ENCODE measurements at regions not wholly inside any gene's neighbourhood (a gene's known extent, or its start where the extent isn't known, plus 50 kb on each side); places are given as distances from the start of the nearest gene placed in this dataset.

DNA sequence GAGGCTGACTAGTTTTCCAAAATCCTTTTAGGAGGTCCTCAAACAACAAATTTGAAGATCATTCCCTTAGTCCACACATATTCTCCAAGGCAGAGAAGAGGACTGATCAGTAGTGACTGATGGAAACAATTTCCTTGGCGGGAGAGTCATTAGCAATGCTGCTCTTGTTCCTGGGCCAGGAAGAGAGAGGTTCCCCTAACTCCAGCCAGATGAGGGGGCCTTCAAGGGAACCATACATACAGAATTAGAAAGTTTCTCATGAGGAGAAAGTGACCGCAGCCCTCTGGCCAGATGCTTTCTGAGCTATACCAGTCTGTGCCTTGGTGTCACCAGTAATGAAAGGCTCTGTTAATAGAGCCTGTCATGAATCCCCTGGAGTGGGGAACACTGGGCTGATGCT lies 539.4 kb downstream of the BNC2 start:
- intact Hi-C loops (cut with micrococcal nuclease), result no loop called here

GRCh38 chr9:16331527-16331926 lies 538.9 kb downstream of the BNC2 start:
- intact Hi-C loops (cut with micrococcal nuclease), result no loop called here

GRCh38 chr9:16333691-16334090 lies 536.8 kb downstream of the BNC2 start:
- intact Hi-C loops (cut with micrococcal nuclease), result no loop called here

DNA sequence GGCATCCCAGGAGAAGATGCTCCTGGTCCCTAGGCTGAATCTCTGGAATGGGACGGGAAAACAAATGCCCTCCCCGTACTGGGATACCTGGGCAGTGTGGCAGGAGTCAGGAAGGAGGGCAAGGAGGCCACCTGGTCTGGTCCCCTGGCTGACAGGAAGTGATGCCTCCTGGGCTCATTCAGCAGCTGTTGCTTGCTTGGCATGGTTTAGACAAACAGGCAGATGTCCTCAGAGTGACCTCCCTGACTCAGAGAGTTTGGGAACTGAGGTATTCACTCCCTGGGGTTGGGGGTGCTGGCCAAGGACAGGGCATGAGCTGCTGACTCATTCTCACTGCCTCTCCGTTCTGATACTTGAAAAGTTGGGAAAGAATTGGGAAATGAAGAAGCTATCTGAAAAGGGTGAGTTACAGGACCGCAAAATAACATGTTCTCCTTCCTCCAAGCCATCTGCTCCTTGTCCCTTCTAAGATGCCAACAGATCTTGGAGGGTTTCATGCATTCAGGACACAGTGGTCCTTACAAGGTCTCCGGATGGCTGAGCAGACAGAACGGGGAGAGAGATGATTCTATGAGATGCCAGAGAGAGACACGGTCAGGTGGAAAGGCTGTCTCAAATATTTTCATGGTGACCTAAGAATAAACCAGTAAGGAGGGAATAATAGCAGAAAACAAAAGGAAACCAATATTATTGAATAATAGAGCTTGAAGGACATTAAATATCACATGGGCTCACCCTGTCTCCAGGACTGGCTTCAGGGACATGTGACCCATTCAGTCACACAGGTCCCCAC lies 534.5 kb downstream of the BNC2 start:
- intact Hi-C loops (cut with micrococcal nuclease), result no loop called here

DNA sequence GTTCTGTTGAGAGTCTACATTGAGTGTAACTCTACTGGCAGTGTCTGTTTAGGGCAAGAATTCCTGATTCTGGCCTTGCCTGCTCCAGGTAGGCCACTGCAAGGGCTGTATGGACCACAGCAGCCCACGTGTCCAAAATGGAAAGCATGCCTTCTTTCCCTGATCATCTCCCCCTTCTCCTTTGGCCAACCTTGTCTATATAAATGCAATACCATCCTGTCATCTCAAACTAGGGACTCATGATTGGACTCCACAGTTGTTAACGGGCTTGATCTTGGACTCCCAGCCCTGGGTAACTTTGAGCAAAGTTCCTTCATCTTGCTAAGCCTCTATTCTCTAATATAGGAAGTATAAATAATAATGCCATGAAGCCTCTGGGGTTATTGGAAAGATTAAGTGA lies 533.6 kb downstream of the BNC2 start:
- intact Hi-C loops (cut with micrococcal nuclease), result no loop called here

DNA sequence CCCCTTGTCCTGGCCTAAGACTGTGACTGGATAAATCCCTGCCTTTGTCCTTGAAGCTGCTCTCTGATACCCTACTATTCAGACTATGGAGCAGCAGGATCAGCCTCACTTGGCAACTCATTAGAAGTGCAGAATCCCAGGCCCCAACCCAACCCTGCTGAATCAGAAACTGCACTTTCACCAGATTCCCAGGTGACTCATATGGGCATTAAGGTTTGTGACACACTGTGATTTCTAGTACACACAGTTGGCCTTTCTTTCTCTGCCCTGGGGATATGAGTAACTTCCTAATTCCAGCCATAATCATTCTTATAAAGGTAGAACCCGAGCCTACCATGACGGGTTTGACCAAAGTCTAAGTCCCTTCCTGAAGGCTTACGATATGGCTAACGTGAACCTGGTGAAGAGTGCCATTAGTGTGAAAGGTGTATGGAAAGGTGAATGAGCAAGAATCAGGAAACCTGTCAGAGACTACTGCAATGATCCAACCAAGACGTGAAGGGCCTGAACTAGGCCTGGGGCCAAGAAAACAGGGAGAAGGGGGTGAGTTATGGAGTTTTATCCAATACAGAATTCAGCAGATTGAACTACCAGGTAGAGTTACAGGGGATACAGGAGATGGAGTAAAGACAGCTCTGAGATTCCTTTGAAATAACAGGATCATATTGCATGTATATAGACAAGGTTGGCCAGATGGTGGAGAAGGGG lies 533.0 kb downstream of the BNC2 start:
- intact Hi-C loops (cut with micrococcal nuclease), result no loop called here

DNA sequence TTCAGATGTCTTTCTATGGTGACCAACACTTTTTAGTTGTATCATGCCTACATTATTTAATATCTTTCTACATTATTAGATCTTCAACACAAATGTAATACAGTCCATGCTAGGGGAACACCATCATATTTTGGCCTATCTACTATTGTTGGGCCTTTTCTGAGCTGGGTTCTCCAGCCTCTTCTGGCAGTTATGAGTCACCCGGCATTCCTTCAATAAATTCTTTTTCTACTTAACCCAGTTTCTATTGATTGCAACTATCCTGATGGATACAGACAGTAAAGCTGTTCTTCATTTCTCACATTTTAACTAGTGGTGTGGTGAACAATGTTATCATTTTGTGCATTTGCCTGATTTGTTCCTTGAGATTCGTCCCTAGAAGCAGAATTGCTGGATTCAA lies 529.3 kb downstream of the BNC2 start:
- intact Hi-C loops (cut with micrococcal nuclease), result no loop called here

DNA sequence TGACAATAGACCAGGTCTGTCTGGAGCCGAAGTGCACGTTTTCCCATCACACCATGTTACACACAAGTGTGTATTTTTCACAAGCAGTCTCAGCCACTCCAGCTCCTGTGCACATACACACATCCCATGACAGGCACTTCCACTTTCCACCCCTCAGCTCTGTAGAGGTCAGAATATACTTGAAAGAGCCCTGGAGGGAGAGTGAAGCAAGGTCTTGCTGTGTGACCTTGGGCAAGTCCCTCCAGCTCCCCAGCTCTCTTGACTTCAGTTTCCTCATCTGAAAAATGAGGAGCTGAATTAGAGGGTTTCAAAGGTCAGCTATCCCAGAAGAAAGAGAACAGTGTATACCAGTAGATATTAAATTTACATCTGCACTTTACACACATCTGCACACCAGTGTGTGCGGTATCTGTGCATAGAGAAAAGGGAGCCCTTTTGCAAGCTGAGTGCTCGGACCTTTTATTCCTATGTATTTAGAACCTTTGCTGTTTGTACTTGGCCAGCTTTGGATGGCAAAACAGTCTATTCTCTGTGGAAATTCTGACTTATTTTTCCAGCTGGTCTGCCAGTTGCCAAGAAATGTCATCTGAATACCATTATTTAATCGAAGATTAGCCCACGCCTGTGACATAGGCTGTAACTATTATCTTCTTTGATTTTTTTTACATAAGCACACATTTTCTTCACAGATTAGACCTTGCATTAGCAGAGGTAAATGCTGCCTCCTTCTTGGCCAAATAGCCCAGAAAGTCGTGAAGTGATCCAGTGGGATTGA lies 528.0 kb downstream of the BNC2 start:
- intact Hi-C loops (cut with micrococcal nuclease), result no loop called here

DNA sequence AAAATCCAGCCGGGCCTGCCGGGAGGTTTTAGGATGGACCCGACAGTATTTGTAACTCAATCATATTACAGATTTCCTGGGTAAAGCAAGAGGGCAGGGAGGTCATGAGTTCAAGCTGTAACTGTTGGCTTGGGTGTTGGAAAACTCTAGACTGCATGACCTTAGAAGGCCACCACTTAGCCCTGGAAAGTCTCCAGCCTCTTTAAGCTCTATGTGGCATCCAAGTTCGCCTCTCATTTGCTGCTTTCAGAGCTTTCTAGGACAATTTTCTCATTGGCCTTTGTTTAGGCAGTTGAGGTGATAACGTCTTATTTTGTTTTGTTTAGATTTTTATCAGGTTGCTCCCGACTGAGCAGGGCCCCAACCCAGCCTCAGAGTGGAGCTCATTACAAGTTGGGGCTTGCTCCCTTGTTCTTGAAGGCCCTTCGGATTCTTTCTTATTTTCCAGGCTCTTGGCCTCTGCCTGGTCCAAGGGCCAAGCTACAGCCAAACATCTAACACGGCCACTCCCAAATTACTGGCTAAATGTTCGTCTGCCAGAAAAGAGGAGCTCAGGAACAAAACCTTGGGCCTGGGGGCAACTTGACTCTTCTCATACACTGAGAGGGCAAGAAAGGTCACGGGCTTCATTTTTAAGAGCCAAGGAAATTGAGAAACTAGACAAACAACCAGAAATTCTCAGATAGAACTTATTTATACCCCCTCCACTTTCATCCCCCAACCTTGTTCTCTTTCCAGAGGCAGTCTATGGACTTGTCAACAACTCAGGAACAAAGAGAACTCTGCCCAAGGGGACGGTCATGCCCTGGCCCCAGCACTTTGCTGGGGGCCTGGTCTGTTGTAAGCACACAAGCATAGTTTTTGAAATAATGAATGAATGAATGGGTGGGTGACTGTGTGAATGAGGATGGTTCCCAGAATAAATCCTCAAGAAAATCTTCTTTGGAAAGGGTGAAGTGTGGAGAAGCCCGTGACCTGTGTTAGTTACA lies 526.9 kb downstream of the BNC2 start:
- intact Hi-C loops (cut with micrococcal nuclease), result no loop called here

DNA sequence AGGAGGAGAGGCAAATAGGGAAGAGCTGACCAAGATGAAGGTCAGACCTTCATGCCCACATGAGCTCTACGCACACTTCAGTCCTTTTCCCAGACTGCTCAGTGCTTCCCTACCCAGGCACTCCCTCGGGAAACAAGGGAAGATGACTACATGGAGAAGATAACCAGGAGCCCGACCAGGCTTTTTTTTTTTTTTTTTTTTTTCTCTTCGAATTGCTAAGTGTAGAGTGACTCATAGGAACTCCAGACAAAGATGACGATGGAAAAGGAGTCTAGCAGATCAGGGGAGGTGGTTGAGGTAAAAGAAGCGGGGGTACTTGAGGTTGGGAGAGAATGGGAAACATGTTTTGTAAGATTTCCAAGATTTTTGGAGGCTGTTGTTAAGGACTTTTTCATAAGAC lies 526.1 kb downstream of the BNC2 start:
- intact Hi-C loops (cut with micrococcal nuclease), result no loop called here

- intact Hi-C loops (cut with micrococcal nuclease), result no loop called here
Measured at GRCh38 chr9:16345902-16346301, 524.6 kb downstream of the BNC2 start.

DNA sequence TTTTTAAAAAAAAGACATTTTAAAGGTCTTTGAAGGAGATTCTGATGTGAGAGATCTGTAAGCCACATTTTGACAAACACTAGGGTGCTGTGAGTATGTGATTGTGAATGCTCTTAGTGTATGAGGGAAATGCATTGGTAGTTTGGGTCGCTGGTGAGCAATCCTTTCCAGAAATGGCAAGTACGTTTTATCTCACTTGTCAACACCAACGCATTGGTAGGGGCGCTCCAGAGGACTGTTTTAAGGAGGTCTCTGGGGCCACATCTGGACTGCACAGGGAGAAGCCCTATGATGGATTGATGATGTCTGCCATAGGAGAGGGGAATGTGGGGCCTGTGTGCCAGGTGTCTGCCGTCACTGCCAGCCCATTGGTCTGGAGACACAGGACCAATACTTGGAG lies 522.6 kb downstream of the BNC2 start:
- intact Hi-C loops (cut with micrococcal nuclease), result no loop called here

DNA sequence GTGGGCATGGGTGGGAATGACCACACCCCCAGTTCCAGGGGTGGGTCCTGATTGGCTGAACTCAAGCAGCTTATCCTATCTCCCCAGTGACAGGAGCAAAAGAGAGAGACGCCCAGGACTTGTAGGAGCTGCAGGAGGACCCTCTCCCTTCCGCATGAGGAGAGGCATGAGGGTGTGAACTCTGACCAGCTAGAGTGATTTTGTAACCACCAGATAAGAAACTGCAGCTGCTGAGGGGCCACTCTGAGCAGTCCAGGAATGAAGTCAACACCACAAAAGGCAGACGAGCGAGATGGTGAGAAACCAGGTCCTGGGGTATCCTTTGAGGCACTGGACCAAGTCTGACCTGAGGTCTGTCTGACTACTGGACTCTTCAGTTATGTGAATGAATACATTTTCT lies 521.9 kb downstream of the BNC2 start:
- intact Hi-C loops (cut with micrococcal nuclease), result no loop called here

- intact Hi-C loops (cut with micrococcal nuclease), result no loop called here
Measured at GRCh38 chr9:16352251-16352650, 518.2 kb downstream of the BNC2 start.

DNA sequence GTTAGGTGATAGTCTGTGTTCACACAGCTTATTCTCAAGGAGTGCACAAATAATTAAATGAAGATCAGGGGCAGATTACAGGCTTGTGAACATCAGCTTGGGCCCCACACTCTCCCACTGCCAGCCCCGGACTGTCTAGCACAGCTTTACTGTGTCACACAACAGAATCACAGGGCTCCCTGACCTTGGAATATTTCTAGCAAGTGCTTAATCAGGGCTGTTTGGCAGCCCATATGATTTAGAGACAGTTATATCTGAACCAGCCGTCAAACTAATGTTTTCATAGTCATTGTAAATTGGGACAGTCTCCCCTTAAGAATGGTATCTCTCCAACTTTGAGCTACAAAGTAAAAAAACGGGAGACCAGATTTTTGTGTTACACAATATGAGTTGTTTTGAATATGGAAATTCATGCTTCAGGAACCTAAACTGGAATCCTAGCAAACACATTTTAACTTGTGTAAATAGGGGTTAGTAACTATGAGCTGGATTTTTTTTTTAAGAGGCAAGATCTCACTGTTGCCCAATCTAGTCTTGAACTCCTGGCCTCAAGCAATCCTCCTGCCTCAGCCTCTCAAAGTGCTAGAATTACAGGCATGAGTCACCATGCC lies 517.6 kb downstream of the BNC2 start:
- intact Hi-C loops (cut with micrococcal nuclease), result no loop called here

- intact Hi-C loops (cut with micrococcal nuclease), result no loop called here
Measured at GRCh38 chr9:16356196-16356765, 514.2 kb downstream of the BNC2 start.

GRCh38 chr9:16357828-16358227 lies 512.6 kb downstream of the BNC2 start:
- intact Hi-C loops (cut with micrococcal nuclease), result no loop called here

DNA sequence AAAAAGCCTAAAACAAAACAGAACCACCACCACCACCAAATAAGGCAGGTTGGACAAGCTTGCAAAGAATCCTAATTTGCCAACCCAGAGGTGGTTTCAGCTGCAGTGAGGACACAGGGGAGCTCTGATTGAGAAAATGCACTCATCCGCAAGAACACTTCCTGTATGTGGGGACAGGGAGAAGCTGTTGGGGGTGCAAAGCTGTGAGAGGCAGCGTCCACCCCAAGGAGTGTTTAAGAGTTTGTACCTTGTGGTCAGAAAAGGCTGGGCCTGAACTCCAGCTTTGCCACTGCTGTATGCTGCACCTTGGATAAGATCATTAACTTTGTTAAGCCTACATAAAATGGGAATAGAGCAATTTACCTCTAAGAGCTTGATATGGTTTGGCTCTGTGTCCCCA lies 511.7 kb downstream of the BNC2 start:
- intact Hi-C loops (cut with micrococcal nuclease), result no loop called here
